ENCODE measurements at regions not wholly inside any gene's neighbourhood (a gene's known extent, or its start where the extent isn't known, plus 50 kb on each side); places are given as distances from the start of the nearest gene placed in this dataset.

DNA sequence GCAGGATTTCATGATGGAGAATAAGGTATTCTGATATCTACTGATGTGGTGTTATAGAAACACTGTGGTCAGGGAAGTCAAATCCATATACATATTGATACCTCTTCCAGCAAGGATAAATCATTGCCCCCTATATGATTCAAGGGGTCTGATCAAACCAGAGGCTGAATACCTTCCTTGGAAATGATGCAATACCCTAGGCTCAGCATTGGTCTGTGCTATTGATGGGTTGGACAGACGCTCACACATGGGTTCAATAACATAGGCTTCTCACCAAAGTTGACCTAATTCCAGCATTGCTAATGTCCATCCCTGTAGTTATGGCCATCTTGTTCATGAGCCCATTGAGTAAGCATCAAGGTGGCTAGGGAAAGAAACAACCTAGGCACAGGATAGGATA, 257.0 kb upstream of the USP24 start:
- Histone ChIP-seq H3K9me3 (ENCODE audit: control insufficient read depth, insufficient read depth, low read depth, low read length) (no peaks in the 10 kb centered on the region), H3K4me1 (ENCODE audit: control insufficient read depth, extremely low read depth, insufficient read depth, low read length) (no peaks in the 10 kb centered on the region), H2AFZ (ENCODE audit: low read length) (no peak overlapping the region), H3K9ac (ENCODE audit: insufficient read depth, low read length) (no peak overlapping the region), H3K27ac (ENCODE audit: insufficient read depth, low read length) (no peak overlapping the region), H3K79me2 (ENCODE audit: control insufficient read depth, insufficient read depth, low read length) (no peaks in the 10 kb centered on the region), H3K4me3 (replicated peaks in 1 of 4; ENCODE audit: control extremely low read depth in 1 of 4, insufficient read depth in 1 of 4, low read depth in 3 of 4, low read length in 4 of 4) (no peak overlapping the region), H3K27me3 (ENCODE audit: control insufficient read depth, insufficient read depth, low read length) (no peaks in the 10 kb centered on the region), H4K20me1 (ENCODE audit: control insufficient read depth, extremely low read depth, insufficient read depth, low read length) (no peaks in the 10 kb centered on the region), H3K36me3 (ENCODE audit: control insufficient read depth, insufficient read depth, low read length) (no peaks in the 10 kb centered on the region), H3K4me2 (ENCODE audit: extremely low read depth, insufficient read depth, low read length) (no peak overlapping the region)
- no peak for DNase-seq (ENCODE audit: low read depth in 2 of 2)
- TF ChIP-seq CTCF (conservative IDR thresholded peaks at IDR 0.05 in 1 of 2, IDR thresholded peaks at IDR 0.05 in 1 of 2; ENCODE audit: low read depth in 1 of 2, low read length in 2 of 2), result no peak
- TF ChIP-seq EZH2 (IDR thresholded peaks at IDR 0.05; ENCODE audit: low read length, missing control alignments), result no peak

DNA sequence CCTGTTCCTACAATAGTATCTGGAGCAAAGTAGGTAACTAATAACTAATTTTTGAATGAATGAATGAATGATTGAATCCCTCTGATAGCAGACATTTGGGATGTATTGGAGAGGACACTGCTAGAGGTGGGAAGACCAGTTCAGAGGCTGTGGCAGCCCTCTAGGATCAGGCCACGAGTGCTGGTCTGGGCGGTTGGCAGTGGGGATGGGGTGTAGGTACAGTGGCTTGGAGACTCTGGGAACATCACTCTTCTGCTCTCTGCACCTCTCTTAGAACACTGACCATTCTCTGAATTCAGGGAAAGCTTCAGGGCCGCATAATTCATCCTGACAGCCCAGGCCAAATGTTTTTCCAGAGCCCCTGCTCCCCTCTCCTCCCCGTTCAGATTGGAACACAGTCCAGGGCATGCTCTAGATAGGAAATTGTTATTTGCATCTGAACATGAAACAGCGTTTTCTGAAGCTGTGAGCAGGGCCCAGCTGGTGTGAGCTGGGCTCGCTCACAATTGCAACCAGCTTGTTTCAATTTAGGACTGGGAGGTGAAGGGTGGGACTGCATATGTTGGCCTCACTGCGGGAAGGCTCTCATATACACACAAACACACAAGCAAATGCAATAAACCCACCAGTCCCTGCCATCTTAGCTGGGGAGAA, 253.1 kb upstream of the USP24 start:
- no peak overlapping the region for H3K9ac ChIP-seq (ENCODE audit: insufficient read depth, low read length)
- peak in 1 of 2 donors; percentile 73 for DNase-seq (ENCODE audit: low read depth in 2 of 2)
- H4K20me1 ChIP-seq (ENCODE audit: control insufficient read depth, extremely low read depth, insufficient read depth, low read length), result no peaks in the 10 kb centered on the region
- H3K4me2 ChIP-seq (ENCODE audit: extremely low read depth, insufficient read depth, low read length), result no peak overlapping the region
- no peaks in the 10 kb centered on the region for H3K9me3 ChIP-seq (ENCODE audit: control insufficient read depth, insufficient read depth, low read depth, low read length)
- H3K27ac ChIP-seq (ENCODE audit: insufficient read depth, low read length), result peak overlapping the region; percentile 17
- H3K4me1 ChIP-seq (ENCODE audit: control insufficient read depth, extremely low read depth, insufficient read depth, low read length), result peaks cover 4% of the 10 kb centered on the region
- H2AFZ ChIP-seq (ENCODE audit: low read length), result no peak overlapping the region
- TF ChIP-seq CTCF (conservative IDR thresholded peaks at IDR 0.05 in 1 of 2, IDR thresholded peaks at IDR 0.05 in 1 of 2; ENCODE audit: low read depth in 1 of 2, low read length in 2 of 2), result no peak
- no peak for TF ChIP-seq EZH2 (IDR thresholded peaks at IDR 0.05; ENCODE audit: low read length, missing control alignments)
- no peaks in the 10 kb centered on the region for H3K36me3 ChIP-seq (ENCODE audit: control insufficient read depth, insufficient read depth, low read length)
- H3K79me2 ChIP-seq (ENCODE audit: control insufficient read depth, insufficient read depth, low read length), result no peaks in the 10 kb centered on the region
- no peaks in the 10 kb centered on the region for H3K27me3 ChIP-seq (ENCODE audit: control insufficient read depth, insufficient read depth, low read length)
- no peak overlapping the region for H3K4me3 ChIP-seq (replicated peaks in 1 of 4; ENCODE audit: control extremely low read depth in 1 of 4, insufficient read depth in 1 of 4, low read depth in 3 of 4, low read length in 4 of 4)

DNA sequence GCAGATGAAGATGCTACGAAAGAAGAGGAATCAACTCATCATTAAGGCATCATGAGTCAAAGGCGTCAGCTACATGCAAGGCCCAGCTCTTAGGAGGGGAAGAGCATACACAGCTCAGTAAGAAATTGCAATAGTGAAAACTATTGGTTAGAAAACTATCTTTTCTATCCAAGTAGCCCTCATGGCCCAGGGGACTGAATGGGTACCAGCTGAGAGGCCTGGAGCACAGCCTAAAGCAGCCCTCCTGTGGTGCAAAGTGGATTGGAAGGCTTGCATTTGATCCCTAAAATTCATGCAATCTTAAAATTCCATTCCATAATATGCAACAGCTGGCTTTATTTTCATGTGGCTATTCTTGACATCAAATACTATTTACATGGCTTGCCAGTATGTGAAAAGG, 251.8 kb upstream of the USP24 start:
- DNase-seq (ENCODE audit: low read depth in 2 of 2), result no peak
- Histone ChIP-seq H3K9ac (ENCODE audit: insufficient read depth, low read length) (no peak overlapping the region), H3K4me3 (replicated peaks in 1 of 4; ENCODE audit: control extremely low read depth in 1 of 4, insufficient read depth in 1 of 4, low read depth in 3 of 4, low read length in 4 of 4) (no peak overlapping the region)

More for the DNA sequence above, 251.8 kb upstream of the USP24 start:
- H3K9me3 ChIP-seq (ENCODE audit: control insufficient read depth, insufficient read depth, low read depth, low read length), result no peaks in the 10 kb centered on the region
- no peaks in the 10 kb centered on the region for H4K20me1 ChIP-seq (ENCODE audit: control insufficient read depth, extremely low read depth, insufficient read depth, low read length)
- H3K79me2 ChIP-seq (ENCODE audit: control insufficient read depth, insufficient read depth, low read length), result no peaks in the 10 kb centered on the region
- H3K4me1 ChIP-seq (ENCODE audit: control insufficient read depth, extremely low read depth, insufficient read depth, low read length), result peaks cover 4% of the 10 kb centered on the region
- no peak overlapping the region for H3K27ac ChIP-seq (ENCODE audit: insufficient read depth, low read length)
- TF ChIP-seq EZH2 (IDR thresholded peaks at IDR 0.05; ENCODE audit: low read length, missing control alignments) (no peak), CTCF (conservative IDR thresholded peaks at IDR 0.05 in 1 of 2, IDR thresholded peaks at IDR 0.05 in 1 of 2; ENCODE audit: low read depth in 1 of 2, low read length in 2 of 2) (no peak)
- H3K27me3 ChIP-seq (ENCODE audit: control insufficient read depth, insufficient read depth, low read length), result no peaks in the 10 kb centered on the region
- no peak overlapping the region for H2AFZ ChIP-seq (ENCODE audit: low read length)
- H3K4me2 ChIP-seq (ENCODE audit: extremely low read depth, insufficient read depth, low read length), result no peak overlapping the region
- no peaks in the 10 kb centered on the region for H3K36me3 ChIP-seq (ENCODE audit: control insufficient read depth, insufficient read depth, low read length)
